NT2/D1 (cell line): ENCODE measurements at regions not wholly inside any gene's neighbourhood (a gene's known extent, or its start where the extent isn't known, plus 50 kb on each side); places are given as distances from the start of the nearest gene placed in this dataset.

Experiments used
- SUZ12 ChIP-seq: IDR thresholded peaks from 2 replicates; pipeline ENCODE4 v1.6.1; 2011; ENCODE audit not compliant: insufficient read length, insufficient read depth; ENCODE audit errors: extremely low read depth
- YY1 ChIP-seq: IDR thresholded peaks from 2 replicates; pipeline ENCODE4 v1.6.1; 2011; ENCODE audit not compliant: insufficient read length, insufficient read depth
- ZNF274 ChIP-seq: IDR thresholded peaks from 2 replicates; pipeline ENCODE4 v1.6.1; 2011; ENCODE audit warnings: mild to moderate bottlenecking, low read depth, low read length

DNA sequence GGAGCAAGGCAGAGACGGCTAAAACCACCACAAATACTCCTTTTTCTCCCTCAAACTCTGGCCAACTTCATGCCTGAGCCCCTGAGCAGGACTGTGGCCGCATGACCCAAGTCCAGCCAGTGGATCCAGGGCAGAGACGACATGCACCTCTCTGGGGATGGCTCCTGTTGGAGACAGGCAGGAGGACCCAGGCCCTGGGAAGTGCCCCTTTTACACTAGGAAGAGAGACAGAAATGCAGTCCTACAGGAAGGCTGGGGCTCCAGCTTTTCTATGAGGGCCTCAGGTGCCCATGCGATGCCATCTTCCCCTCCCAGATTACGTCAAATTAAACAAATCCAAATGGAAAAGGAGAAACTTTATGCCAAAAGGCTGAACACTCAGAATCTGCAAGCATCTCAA lies 498.0 kb downstream of the BRD1 start:
- TF ChIP-seq YY1 (no peak), SUZ12 (no peak), ZNF274 (no peak)
